ENCODE measurements at regions not wholly inside any gene's neighbourhood (a gene's known extent, or its start where the extent isn't known, plus 50 kb on each side); places are given as distances from the start of the nearest gene placed in this dataset.

DNA sequence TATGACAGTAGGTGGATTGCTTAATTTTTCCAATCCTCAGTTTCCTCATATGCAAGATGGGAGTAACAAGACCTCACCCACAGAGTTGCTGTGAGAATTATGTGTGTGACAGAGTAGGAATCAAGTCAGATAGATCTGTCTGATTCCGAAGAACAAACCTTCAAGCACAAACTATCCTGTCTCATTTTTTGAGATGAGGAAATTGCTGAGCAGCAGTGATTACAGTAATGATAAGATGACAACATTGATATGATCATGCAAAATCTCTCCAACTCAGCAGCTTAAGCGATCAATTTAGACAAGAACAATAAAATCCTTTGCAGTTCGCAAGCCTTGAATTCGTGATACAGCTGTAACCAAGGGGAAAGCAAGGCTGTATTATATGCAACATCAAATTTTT lies 474.1 kb downstream of the OMA1 start (continued):
- TF ChIP-seq ZBTB1 (CRISPR knock-in tag; IDR thresholded peaks at IDR 0.05; ENCODE audit: borderline replicate concordance, low read depth) (no peak), ARNT (IDR thresholded peaks at IDR 0.05) (no peak), FOXP1 (CRISPR knock-in tag; IDR thresholded peaks at IDR 0.05) (no peak), ZNF165 (CRISPR knock-in tag; IDR thresholded peaks at IDR 0.05; ENCODE audit: borderline replicate concordance) (no peak), POU5F1 (IDR thresholded peaks at IDR 0.05; ENCODE audit: borderline replicate concordance, low read depth, low read length, partially characterized antibody) (no peak)
- TF ChIP-seq, protein P1, sequence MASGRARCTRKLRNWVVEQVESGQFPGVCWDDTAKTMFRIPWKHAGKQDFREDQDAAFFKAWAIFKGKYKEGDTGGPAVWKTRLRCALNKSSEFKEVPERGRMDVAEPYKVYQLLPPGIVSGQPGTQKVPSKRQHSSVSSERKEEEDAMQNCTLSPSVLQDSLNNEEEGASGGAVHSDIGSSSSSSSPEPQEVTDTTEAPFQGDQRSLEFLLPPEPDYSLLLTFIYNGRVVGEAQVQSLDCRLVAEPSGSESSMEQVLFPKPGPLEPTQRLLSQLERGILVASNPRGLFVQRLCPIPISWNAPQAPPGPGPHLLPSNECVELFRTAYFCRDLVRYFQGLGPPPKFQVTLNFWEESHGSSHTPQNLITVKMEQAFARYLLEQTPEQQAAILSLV (tag; IDR thresholded peaks at IDR 0.05): no peak

DNA sequence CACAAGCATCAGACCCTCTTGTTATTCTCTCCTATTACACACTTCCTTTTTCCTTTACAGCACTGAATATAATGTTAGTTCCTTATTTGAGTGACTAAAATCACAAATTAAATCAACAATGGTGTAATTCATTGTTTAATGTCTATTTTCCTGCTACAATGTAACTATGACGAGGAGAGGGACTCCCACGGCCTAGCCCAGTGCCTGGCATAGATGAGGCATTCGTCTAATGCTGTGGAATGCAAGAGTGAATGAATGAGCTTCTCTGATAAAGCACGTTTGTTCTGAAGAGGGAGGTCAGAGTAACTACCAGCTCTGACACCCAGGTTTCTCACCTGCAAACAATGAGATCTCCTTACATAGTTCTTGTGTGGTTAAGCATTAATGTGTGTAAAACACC lies 479.4 kb downstream of the OMA1 start:
- Histone ChIP-seq H3K79me2 (ENCODE audit: control insufficient read depth, insufficient read depth, low read length) (no peaks in the 10 kb centered on the region), H3K9me3 (replicated peaks; ENCODE audit: control insufficient read depth, insufficient read depth, low read depth, low read length) (no peaks in the 10 kb centered on the region), H2AFZ (ENCODE audit: low read depth, low read length) (no peak overlapping the region), H3K9me1 (ENCODE audit: control insufficient read depth, insufficient read depth, low read length) (no peaks in the 10 kb centered on the region), H3K36me3 (ENCODE audit: control insufficient read depth, insufficient read depth, low read length) (no peaks in the 10 kb centered on the region), H4K20me1 (replicated peaks; ENCODE audit: control insufficient read depth, insufficient read depth, low read length) (no peaks in the 10 kb centered on the region), H3K27me3 (ENCODE audit: control insufficient read depth in 2 of 2, insufficient read depth in 2 of 2, low read length in 2 of 2) (0 out of 5 replicates have a peak, but pooled peaks cover 0 to 5% of the 10 kb centered on the region in 2 experiments), H3K4me3 (no peak overlapping the region), H3K9ac (ENCODE audit: insufficient read depth in 1 of 2, low read depth in 2 of 2, low read length in 2 of 2) (no peak overlapping the region), H3K4me1 (replicated peaks in 1 of 2; ENCODE audit: control insufficient read depth in 2 of 2, insufficient read depth in 2 of 2, low read length in 2 of 2) (no peaks in the 10 kb centered on the region; a peak in 1 of 5 replicates), H3K4me2 (ENCODE audit: insufficient read depth, low read length) (no peak overlapping the region), H3K27ac (ENCODE audit: extremely low read depth, low read depth, low read length) (no peak overlapping the region)
- intact Hi-C loops (cut with micrococcal nuclease) (loop anchor here (5.0 kb wide), 1 partner anchor 95 kb away; no protein-coding TSS in a partner anchor), in situ Hi-C loops (cut with MboI) (no loop called here)
- ChIA-PET POLR2A (no interaction called here), CTCF (ENCODE audit: low intra/inter-chr PET ratio) (no interaction called here)
- no peak for DNase-seq (ENCODE audit: extremely low read depth in 1 of 4, low spot score in 3 of 4)
- BruUV-seq (replicated peaks): no TSS peak
- no peak for ATAC-seq
- no peak for TF ChIP-seq CC2D1A (IDR thresholded peaks at IDR 0.05)
- no peak for TF ChIP-seq ZSCAN29 (IDR thresholded peaks at IDR 0.05)
- TF ChIP-seq TRIM28 (IDR thresholded peaks at IDR 0.05): no peak
- no peak for TF ChIP-seq MEF2D (tag; conservative IDR thresholded peaks at IDR 0.05; ENCODE audit: low read depth)
- TF ChIP-seq, protein P2, sequence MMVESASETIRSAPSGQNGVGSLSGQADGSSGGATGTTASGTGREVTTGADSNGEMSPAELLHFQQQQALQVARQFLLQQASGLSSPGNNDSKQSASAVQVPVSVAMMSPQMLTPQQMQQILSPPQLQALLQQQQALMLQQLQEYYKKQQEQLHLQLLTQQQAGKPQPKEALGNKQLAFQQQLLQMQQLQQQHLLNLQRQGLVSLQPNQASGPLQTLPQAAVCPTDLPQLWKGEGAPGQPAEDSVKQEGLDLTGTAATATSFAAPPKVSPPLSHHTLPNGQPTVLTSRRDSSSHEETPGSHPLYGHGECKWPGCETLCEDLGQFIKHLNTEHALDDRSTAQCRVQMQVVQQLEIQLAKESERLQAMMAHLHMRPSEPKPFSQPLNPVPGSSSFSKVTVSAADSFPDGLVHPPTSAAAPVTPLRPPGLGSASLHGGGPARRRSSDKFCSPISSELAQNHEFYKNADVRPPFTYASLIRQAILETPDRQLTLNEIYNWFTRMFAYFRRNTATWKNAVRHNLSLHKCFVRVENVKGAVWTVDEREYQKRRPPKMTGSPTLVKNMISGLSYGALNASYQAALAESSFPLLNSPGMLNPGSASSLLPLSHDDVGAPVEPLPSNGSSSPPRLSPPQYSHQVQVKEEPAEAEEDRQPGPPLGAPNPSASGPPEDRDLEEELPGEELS (CRISPR knock-in tag; IDR thresholded peaks at IDR 0.05; ENCODE audit: borderline replicate concordance): no peak
- 0% methylated on average over 4 of the region's 4 CpGs for WGBS (ENCODE audit: insufficient coverage, low coverage, missing lambda C conversion rate)
- FAIRE-seq: no peak

Data from K562 (cell line).